ENCODE measurements at regions not wholly inside any gene's neighbourhood (a gene's known extent, or its start where the extent isn't known, plus 50 kb on each side); places are given as distances from the start of the nearest gene placed in this dataset.

- H3K36me3 ChIP-seq (ENCODE audit: control insufficient read depth, insufficient read depth, low read length), result no peaks in the 10 kb centered on the region
- FAIRE-seq (no peak), DNase-seq (ENCODE audit: low read depth) (no peak)
- TF ChIP-seq, protein P1, sequence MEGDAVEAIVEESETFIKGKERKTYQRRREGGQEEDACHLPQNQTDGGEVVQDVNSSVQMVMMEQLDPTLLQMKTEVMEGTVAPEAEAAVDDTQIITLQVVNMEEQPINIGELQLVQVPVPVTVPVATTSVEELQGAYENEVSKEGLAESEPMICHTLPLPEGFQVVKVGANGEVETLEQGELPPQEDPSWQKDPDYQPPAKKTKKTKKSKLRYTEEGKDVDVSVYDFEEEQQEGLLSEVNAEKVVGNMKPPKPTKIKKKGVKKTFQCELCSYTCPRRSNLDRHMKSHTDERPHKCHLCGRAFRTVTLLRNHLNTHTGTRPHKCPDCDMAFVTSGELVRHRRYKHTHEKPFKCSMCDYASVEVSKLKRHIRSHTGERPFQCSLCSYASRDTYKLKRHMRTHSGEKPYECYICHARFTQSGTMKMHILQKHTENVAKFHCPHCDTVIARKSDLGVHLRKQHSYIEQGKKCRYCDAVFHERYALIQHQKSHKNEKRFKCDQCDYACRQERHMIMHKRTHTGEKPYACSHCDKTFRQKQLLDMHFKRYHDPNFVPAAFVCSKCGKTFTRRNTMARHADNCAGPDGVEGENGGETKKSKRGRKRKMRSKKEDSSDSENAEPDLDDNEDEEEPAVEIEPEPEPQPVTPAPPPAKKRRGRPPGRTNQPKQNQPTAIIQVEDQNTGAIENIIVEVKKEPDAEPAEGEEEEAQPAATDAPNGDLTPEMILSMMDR (IDR thresholded peaks at IDR 0.05; ENCODE audit: insufficient read depth, low read length, severe bottlenecking), result no peak
- no peaks in the 10 kb centered on the region for H3K27me3 ChIP-seq (ENCODE audit: control insufficient read depth, insufficient read depth, low read length)
- H3K4me3 ChIP-seq (ENCODE audit: low read depth, low read length), result no peak overlapping the region
Observed at GRCh38 chr6:167400482-167401138, 75.7 kb downstream of the TTLL2 start.

GRCh38 chr6:167401525-167402194 lies 76.8 kb downstream of the TTLL2 start:
- DNase-seq (ENCODE audit: low read depth) (no peak), FAIRE-seq (no peak)
- H3K27me3 ChIP-seq (ENCODE audit: control insufficient read depth, insufficient read depth, low read length), result no peaks in the 10 kb centered on the region
- TF ChIP-seq, protein P1 (IDR thresholded peaks at IDR 0.05; ENCODE audit: insufficient read depth, low read length, severe bottlenecking), result no peak
- H3K36me3 ChIP-seq (ENCODE audit: control insufficient read depth, insufficient read depth, low read length), result no peaks in the 10 kb centered on the region
- no peak overlapping the region for H3K4me3 ChIP-seq (ENCODE audit: low read depth, low read length)

- Histone ChIP-seq H3K36me3 (ENCODE audit: control insufficient read depth, insufficient read depth, low read length) (no peaks in the 10 kb centered on the region), H3K4me3 (ENCODE audit: low read depth, low read length) (no peak overlapping the region), H3K27me3 (ENCODE audit: control insufficient read depth, insufficient read depth, low read length) (no peaks in the 10 kb centered on the region)
- TF ChIP-seq, protein P1 (IDR thresholded peaks at IDR 0.05; ENCODE audit: insufficient read depth, low read length, severe bottlenecking), result no peak
- FAIRE-seq, result no peak
- DNase-seq (ENCODE audit: low read depth), result no peak
Observed at GRCh38 chr6:167402195-167402686, 77.4 kb downstream of the TTLL2 start.

- no peak for DNase-seq (ENCODE audit: low read depth)
- H3K27me3 ChIP-seq (ENCODE audit: control insufficient read depth, insufficient read depth, low read length), result no peaks in the 10 kb centered on the region
- TF ChIP-seq, protein P1 (IDR thresholded peaks at IDR 0.05; ENCODE audit: insufficient read depth, low read length, severe bottlenecking), result no peak
Observed at GRCh38 chr6:167403427-167403826, 78.5 kb downstream of the TTLL2 start.

DNA sequence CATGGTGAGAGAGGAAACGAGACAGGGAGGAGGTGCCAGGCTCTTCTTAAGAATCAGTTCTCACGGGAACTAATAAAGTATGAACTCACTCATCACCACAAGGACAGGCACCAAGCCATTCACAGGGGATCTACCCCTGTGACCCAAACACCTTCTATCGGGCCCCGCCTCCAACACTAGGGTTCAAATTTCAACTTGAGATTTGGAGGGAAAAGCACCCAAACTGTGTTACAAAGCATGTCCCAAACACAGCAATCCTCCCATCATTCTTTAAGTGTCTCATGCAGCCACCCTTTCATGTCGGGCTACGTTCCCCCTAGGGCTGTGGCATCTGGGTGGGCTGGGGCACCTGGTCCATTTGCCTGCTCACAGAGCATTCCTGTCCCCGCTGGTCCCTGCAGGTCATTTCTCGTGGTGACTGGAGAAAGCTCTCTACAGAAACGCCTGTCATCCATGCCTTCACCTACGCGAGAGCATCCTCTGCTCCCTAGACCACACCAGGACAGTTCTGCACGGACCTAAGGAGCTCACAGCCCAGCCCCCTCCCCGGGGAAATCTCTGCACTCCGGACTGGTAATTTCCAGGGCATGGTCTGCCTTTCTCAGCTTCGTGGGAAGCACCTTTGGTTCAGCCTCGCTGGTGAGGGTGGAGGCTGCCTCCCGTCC lies 79.6 kb downstream of the TTLL2 start:
- DNase-seq (ENCODE audit: low read depth) (no peak), FAIRE-seq (no peak)
- TF ChIP-seq, protein P1 (IDR thresholded peaks at IDR 0.05; ENCODE audit: insufficient read depth, low read length, severe bottlenecking), result no peak
- Histone ChIP-seq H3K27me3 (ENCODE audit: control insufficient read depth, insufficient read depth, low read length) (no peaks in the 10 kb centered on the region), H3K4me3 (ENCODE audit: low read depth, low read length) (no peak overlapping the region), H3K36me3 (ENCODE audit: control insufficient read depth, insufficient read depth, low read length) (no peaks in the 10 kb centered on the region)

More at GRCh38 chr6:167403427-167403826, 78.5 kb downstream of the TTLL2 start:
- H3K36me3 ChIP-seq (ENCODE audit: control insufficient read depth, insufficient read depth, low read length), result no peaks in the 10 kb centered on the region
- no peak overlapping the region for H3K4me3 ChIP-seq (ENCODE audit: low read depth, low read length)
- FAIRE-seq, result no peak

Data from bronchial epithelial cell (primary cell).